ENCODE measurements at regions not wholly inside any gene's neighbourhood (a gene's known extent, or its start where the extent isn't known, plus 50 kb on each side); places are given as distances from the start of the nearest gene placed in this dataset.

DNA sequence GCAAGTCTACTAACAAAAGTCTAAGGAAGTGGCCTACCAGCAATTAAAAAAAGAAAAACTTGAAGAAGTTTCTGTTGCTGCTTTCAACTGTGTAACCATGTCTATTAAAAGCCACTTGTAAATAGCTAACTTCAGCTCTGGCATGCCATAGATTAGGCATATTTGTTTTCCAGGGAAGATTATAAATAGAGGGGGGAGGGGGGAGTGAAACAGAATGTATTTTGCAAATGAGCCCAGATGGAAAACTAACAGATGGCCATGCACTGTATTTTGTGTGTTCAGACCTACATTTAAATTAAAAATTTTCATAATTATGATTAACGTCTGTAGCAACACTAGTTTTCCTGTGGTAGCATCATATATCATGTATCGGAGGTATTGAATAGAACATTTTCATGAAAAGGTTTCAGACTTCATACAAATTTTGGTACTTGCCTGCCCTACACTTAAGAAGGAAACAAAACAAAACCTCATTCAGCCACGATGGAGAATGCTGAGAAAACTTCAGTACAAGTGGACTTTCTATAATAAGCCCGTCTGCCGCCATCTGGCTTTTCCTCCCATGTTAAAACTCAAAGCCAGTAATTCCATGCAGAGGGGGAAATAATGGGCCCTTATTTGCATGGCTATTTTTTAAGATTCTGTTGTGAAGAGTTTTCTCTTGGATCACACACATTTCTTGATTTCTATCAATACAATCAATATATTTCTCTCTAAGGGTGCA is 220.4 kb upstream of the SMARCA2 start:
- TF ChIP-seq, protein P1, sequence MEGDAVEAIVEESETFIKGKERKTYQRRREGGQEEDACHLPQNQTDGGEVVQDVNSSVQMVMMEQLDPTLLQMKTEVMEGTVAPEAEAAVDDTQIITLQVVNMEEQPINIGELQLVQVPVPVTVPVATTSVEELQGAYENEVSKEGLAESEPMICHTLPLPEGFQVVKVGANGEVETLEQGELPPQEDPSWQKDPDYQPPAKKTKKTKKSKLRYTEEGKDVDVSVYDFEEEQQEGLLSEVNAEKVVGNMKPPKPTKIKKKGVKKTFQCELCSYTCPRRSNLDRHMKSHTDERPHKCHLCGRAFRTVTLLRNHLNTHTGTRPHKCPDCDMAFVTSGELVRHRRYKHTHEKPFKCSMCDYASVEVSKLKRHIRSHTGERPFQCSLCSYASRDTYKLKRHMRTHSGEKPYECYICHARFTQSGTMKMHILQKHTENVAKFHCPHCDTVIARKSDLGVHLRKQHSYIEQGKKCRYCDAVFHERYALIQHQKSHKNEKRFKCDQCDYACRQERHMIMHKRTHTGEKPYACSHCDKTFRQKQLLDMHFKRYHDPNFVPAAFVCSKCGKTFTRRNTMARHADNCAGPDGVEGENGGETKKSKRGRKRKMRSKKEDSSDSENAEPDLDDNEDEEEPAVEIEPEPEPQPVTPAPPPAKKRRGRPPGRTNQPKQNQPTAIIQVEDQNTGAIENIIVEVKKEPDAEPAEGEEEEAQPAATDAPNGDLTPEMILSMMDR (IDR thresholded peaks at IDR 0.05; ENCODE audit: low read depth, low read length): no peak
- TF ChIP-seq MAX (IDR thresholded peaks at IDR 0.05; ENCODE audit: low read depth, low read length): no peak
- TF ChIP-seq POLR2A (IDR thresholded peaks at IDR 0.05; ENCODE audit: extremely low read depth, insufficient read length): no peak
- TF ChIP-seq MYC (IDR thresholded peaks at IDR 0.05; ENCODE audit: low read depth, low read length): no peak

All from NB4 (cell line).